Astrocyte (in vitro differentiated cells and primary cell): ENCODE measurements at regions not wholly inside any gene's neighbourhood (a gene's known extent, or its start where the extent isn't known, plus 50 kb on each side); places are given as distances from the start of the nearest gene placed in this dataset.

ENCODE experiments used
- EZH2 ChIP-seq: IDR thresholded peaks from 2 replicates; pipeline ENCODE4 v1.6.1; 2012; ENCODE audit warnings: mild to moderate bottlenecking, low read length, inconsistent platforms; ENCODE audit not compliant: insufficient read depth
- TF ChIP-seq, protein P1 (sequence below): IDR thresholded peaks from 2 replicates; pipeline ENCODE4 v1.5.1; 2011; ENCODE audit warnings: low read depth, mild to moderate bottlenecking, inconsistent platforms, low read length, moderate library complexity; ENCODE audit not compliant: insufficient read depth

GRCh38 chr4:152143806-152144205 lies 383.0 kb upstream of the GATB start:
- TF ChIP-seq, protein P1, sequence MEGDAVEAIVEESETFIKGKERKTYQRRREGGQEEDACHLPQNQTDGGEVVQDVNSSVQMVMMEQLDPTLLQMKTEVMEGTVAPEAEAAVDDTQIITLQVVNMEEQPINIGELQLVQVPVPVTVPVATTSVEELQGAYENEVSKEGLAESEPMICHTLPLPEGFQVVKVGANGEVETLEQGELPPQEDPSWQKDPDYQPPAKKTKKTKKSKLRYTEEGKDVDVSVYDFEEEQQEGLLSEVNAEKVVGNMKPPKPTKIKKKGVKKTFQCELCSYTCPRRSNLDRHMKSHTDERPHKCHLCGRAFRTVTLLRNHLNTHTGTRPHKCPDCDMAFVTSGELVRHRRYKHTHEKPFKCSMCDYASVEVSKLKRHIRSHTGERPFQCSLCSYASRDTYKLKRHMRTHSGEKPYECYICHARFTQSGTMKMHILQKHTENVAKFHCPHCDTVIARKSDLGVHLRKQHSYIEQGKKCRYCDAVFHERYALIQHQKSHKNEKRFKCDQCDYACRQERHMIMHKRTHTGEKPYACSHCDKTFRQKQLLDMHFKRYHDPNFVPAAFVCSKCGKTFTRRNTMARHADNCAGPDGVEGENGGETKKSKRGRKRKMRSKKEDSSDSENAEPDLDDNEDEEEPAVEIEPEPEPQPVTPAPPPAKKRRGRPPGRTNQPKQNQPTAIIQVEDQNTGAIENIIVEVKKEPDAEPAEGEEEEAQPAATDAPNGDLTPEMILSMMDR, result no peak
- no peak for TF ChIP-seq EZH2
